Vagina (tissue), 2 donors: ENCODE measurements at regions not wholly inside any gene's neighbourhood (a gene's known extent, or its start where the extent isn't known, plus 50 kb on each side); places are given as distances from the start of the nearest gene placed in this dataset.

Experiments
- POLR2A ChIP-seq, 2 donors: fragments of 450-650 bp; IDR thresholded peaks; one replicate each; pipeline ENCODE4 v1.6.1; 2017; ENCODE audit warnings: antibody characterized with exemption in 2 of 2, mild to moderate bottlenecking in 2 of 2, moderate library complexity in 2 of 2
- POLR2AphosphoS5 ChIP-seq, 2 donors: sonication (generic); formaldehyde crosslinking; IDR thresholded peaks; one replicate each; pipeline ENCODE4 v1.9.0; 2017; ENCODE audit warnings: antibody characterized with exemption in 2 of 2, mild to moderate bottlenecking in 2 of 2, low read depth in 1 of 2; ENCODE audit not compliant: insufficient read depth in 1 of 2

- no peak for TF ChIP-seq POLR2A (IDR thresholded peaks at IDR 0.05)
- no peak for TF ChIP-seq POLR2AphosphoS5 (IDR thresholded peaks at IDR 0.05; ENCODE audit: insufficient read depth in 1 of 2, low read depth in 1 of 2)
These were observed 258.1 kb downstream of the DLL1 start for GRCh38 chr6:170032706-170033309.
